MCF 10A (cell line): ENCODE measurements at regions not wholly inside any gene's neighbourhood (a gene's known extent, or its start where the extent isn't known, plus 50 kb on each side); places are given as distances from the start of the nearest gene placed in this dataset.

Experiments used
- BruUV-seq: library from RNA; stranded (reverse); fragments of 400-500 nt; replicated peaks from 2 replicates; lab custom pipeline; 2021; lab: Mats Ljungman, UMichigan
- CTCF ChIA-PET: fragments of 300-600 bp; sonication (Branson Sonifier 250); formaldehyde crosslinking; extraction: SDS; loops from one replicate; lab custom pipeline; 2021; ENCODE audit warnings: antibody characterized with exemption, inconsistent platforms; lab: Yijun Ruan, JAX
- POLR2A ChIA-PET: fragments of 300-600, 350-650 bp; sonication (Branson Sonifier 250); formaldehyde crosslinking; extraction: SDS; loops from one replicate; lab custom pipeline; 2020; ENCODE audit warnings: antibody characterized with exemption, inconsistent platforms; lab: Yijun Ruan, JAX
- DNase-seq: peaks from one replicate; pipeline ENCODE4 v3.0.0-alpha.2; 2018; ENCODE audit not compliant: unreplicated experiment
- H3K27ac Mint-ChIP-seq: one replicate; pipeline ENCODE4 v1.8.0; 2022; ENCODE audit warnings: mild to moderate bottlenecking, low read depth, mixed read lengths; ENCODE audit not compliant: unreplicated experiment
- H3K27me3 Mint-ChIP-seq: one replicate; pipeline ENCODE4 v1.8.0; 2022; ENCODE audit warnings: mixed read lengths; ENCODE audit not compliant: insufficient read depth, unreplicated experiment
- H3K36me3 Mint-ChIP-seq: one replicate; pipeline ENCODE4 v1.8.0; 2022; ENCODE audit warnings: mild to moderate bottlenecking, moderate library complexity, mixed read lengths; ENCODE audit not compliant: insufficient read depth, unreplicated experiment
- H3K4me1 Mint-ChIP-seq: one replicate; pipeline ENCODE4 v1.8.0; 2022; ENCODE audit warnings: mixed read lengths; ENCODE audit not compliant: insufficient read depth, unreplicated experiment
- H3K4me3 Mint-ChIP-seq: one replicate; pipeline ENCODE4 v1.8.0; 2022; ENCODE audit warnings: mild to moderate bottlenecking, moderate library complexity, mixed read lengths; ENCODE audit not compliant: unreplicated experiment
- H3K9me3 Mint-ChIP-seq: one replicate; pipeline ENCODE4 v1.8.0; 2022; ENCODE audit warnings: mixed read lengths; ENCODE audit not compliant: unreplicated experiment
- CTCF ChIP-seq: fragments of 200-600 bp; IDR thresholded peaks from one replicate; pipeline ENCODE4 v1.8.0; 2022; ENCODE audit warnings: antibody characterized with exemption, mild to moderate bottlenecking; ENCODE audit not compliant: unreplicated experiment
- intact Hi-C: fragments of 100-400 bp; cut with micrococcal nuclease; formaldehyde crosslinking; loops from 2 replicates; pipeline ENCODE4 v1.14.1; 2022

GRCh38 chr2:508121-508520 lies 169.1 kb downstream of the TMEM18 start:
- ChIA-PET CTCF (no interaction called here), POLR2A (no interaction called here)
- no peak overlapping the region for H3K4me3 Mint-ChIP-seq
- no peaks in the 10 kb centered on the region for H3K4me1 Mint-ChIP-seq
- no peaks in the 10 kb centered on the region for H3K9me3 Mint-ChIP-seq
- no peak overlapping the region for H3K27ac Mint-ChIP-seq
- intact Hi-C loops, result no loop called here
- no peak for TF ChIP-seq CTCF
- DNase-seq, result no peak
- H3K36me3 Mint-ChIP-seq, result no peaks in the 10 kb centered on the region
- no peaks in the 10 kb centered on the region for H3K27me3 Mint-ChIP-seq
- BruUV-seq, result no TSS peak

- no peak for TF ChIP-seq CTCF
- H3K4me1 Mint-ChIP-seq, result no peaks in the 10 kb centered on the region
- DNase-seq, result no peak
- no peaks in the 10 kb centered on the region for H3K36me3 Mint-ChIP-seq
- no peak overlapping the region for H3K27ac Mint-ChIP-seq
- CTCF ChIA-PET, result no interaction called here
- H3K9me3 Mint-ChIP-seq, result no peaks in the 10 kb centered on the region
- intact Hi-C loops, result no loop called here
- no peak overlapping the region for H3K4me3 Mint-ChIP-seq
- POLR2A ChIA-PET, result interaction anchor here (0.7 kb wide), 1 partner anchor 130 kb away, joined by 3 read pairs; no protein-coding TSS in a partner anchor
- H3K27me3 Mint-ChIP-seq, result peaks cover 7% of the 10 kb centered on the region
- BruUV-seq, result no TSS peak
Measured at GRCh38 chr2:506866-507265, 170.3 kb downstream of the TMEM18 start.

GRCh38 chr2:506451-506850 lies 170.8 kb downstream of the TMEM18 start:
- ChIA-PET CTCF (no interaction called here), POLR2A (interaction anchor here (0.7 kb wide), 1 partner anchor 129 kb away, joined by 3 read pairs; no protein-coding TSS in a partner anchor)
- no TSS peak for BruUV-seq
- H3K9me3 Mint-ChIP-seq, result no peaks in the 10 kb centered on the region
- intact Hi-C loops, result no loop called here
- no peaks in the 10 kb centered on the region for H3K36me3 Mint-ChIP-seq
- peaks cover 11% of the 10 kb centered on the region for H3K27me3 Mint-ChIP-seq
- no peaks in the 10 kb centered on the region for H3K4me1 Mint-ChIP-seq
- no peak for TF ChIP-seq CTCF
- H3K27ac Mint-ChIP-seq, result no peak overlapping the region
- H3K4me3 Mint-ChIP-seq, result no peak overlapping the region
- DNase-seq, result no peak

- no TSS peak for BruUV-seq
- no peak for DNase-seq
- CTCF ChIA-PET, result no interaction called here
- intact Hi-C loops, result no loop called here
- Mint-ChIP-seq H3K4me1 (no peaks in the 10 kb centered on the region), H3K36me3 (no peaks in the 10 kb centered on the region), H3K27ac (no peak overlapping the region), H3K9me3 (no peaks in the 10 kb centered on the region), H3K27me3 (peaks cover 13% of the 10 kb centered on the region), H3K4me3 (no peak overlapping the region)
- POLR2A ChIA-PET, result no interaction called here
- no peak for TF ChIP-seq CTCF
Measured at GRCh38 chr2:505941-506340, 171.3 kb downstream of the TMEM18 start.
